ENCODE measurements at regions not wholly inside any gene's neighbourhood (a gene's known extent, or its start where the extent isn't known, plus 50 kb on each side); places are given as distances from the start of the nearest gene placed in this dataset.

DNA sequence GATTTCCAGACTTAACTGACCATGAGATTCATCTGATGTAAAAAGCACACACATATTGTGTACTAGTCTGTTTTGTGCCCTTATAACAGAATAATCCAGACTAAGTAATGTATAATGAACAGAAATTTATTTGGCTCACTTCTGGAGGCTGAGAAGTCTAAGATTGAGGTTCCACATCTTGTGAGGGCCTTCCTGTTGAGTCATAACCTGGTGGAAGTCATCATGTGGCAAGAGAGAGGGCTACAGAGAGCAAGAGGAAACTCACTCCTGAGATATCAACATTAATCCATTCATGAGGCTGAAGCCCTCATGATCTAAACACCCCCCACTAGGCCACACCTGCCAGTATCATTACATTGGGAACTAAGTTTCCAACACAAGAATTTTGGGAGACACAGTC is 977.6 kb downstream of the MCTP2 start:
- in situ Hi-C loops (cut with MboI; ENCODE audit: low pct_unique_long_range_greater_than_20kb, low sequenced_read_pairs, unreplicated experiment) = no loop called here
- TF ChIP-seq, protein P1, sequence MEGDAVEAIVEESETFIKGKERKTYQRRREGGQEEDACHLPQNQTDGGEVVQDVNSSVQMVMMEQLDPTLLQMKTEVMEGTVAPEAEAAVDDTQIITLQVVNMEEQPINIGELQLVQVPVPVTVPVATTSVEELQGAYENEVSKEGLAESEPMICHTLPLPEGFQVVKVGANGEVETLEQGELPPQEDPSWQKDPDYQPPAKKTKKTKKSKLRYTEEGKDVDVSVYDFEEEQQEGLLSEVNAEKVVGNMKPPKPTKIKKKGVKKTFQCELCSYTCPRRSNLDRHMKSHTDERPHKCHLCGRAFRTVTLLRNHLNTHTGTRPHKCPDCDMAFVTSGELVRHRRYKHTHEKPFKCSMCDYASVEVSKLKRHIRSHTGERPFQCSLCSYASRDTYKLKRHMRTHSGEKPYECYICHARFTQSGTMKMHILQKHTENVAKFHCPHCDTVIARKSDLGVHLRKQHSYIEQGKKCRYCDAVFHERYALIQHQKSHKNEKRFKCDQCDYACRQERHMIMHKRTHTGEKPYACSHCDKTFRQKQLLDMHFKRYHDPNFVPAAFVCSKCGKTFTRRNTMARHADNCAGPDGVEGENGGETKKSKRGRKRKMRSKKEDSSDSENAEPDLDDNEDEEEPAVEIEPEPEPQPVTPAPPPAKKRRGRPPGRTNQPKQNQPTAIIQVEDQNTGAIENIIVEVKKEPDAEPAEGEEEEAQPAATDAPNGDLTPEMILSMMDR (IDR thresholded peaks at IDR 0.05; ENCODE audit: extremely low read depth, insufficient read depth, missing control alignments) = no peak
- no peak for DNase-seq (ENCODE audit: low spot score)

DNA sequence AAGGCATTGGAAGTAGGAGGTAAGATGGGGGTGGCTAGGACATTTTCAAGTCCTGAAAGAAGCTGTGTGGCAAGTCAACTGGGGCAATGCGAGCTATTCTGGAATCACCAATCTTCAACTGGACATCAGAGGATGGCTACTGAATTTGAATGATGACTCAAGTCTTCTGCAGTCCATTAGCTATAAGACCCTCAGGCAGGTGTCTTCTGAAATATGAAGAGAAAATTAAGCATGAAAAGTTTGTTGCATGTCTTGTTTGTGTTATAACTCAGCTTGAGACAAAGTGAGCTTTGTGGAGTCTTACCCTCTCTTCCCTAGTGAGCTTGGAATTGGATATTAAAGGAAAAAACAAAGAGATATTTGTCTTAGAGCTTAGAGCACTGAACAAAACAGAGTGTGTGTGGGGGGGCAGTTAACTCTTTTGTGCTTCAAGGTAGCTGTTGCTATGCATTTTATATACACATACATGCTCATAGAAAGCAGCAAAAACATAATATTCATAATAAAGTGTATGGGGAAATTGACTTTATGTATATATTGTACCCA is 979.1 kb downstream of the MCTP2 start:
- no peak for DNase-seq (ENCODE audit: low spot score)
- TF ChIP-seq, protein P1 (IDR thresholded peaks at IDR 0.05; ENCODE audit: extremely low read depth, insufficient read depth, missing control alignments) = no peak
- in situ Hi-C loops (cut with MboI; ENCODE audit: low pct_unique_long_range_greater_than_20kb, low sequenced_read_pairs, unreplicated experiment) = no loop called here

DNA sequence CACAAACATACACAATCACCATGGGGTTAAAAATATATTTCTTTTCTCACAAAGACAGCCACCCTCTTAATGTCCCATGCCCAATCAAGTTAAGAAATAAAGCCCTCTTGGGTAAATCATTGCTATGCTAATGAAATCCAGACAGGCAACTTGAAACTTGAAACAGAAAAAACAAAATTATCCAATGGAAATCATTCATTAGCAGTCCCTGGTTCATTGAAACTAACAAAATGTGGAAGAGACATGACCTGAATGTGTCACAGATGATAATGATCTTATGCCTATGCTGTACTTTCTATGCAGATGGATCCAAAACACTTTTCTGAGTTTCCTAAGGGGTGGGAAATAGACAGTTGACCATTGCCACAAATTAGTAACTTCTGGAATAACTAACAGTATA is 983.7 kb downstream of the MCTP2 start:
- in situ Hi-C loops (cut with MboI; ENCODE audit: low pct_unique_long_range_greater_than_20kb, low sequenced_read_pairs, unreplicated experiment) = no loop called here
- DNase-seq (ENCODE audit: low spot score) = no peak
- TF ChIP-seq, protein P1 (IDR thresholded peaks at IDR 0.05; ENCODE audit: extremely low read depth, insufficient read depth, missing control alignments) = no peak

DNA sequence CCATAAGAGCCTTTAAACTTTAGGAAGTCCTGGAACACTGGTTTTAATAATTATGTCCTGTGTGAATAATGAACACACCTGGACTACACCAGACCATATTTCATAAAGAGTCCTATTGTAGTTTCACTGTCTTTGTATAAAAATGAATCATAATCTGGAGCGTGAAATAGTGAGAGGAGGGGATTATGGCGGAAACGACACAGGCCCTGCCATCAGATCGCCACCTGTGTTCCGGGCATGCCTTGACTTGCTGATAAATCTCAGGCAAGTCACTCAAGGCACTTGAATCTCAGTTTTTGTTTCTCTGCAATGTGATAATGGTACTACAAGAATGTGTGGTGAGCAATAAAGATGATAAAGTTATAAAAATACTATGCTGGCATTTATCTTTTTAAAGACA is 995.5 kb downstream of the MCTP2 start:
- no peak for DNase-seq (ENCODE audit: low spot score)
- TF ChIP-seq, protein P1 (IDR thresholded peaks at IDR 0.05; ENCODE audit: extremely low read depth, insufficient read depth, missing control alignments) = no peak
- in situ Hi-C loops (cut with MboI; ENCODE audit: low pct_unique_long_range_greater_than_20kb, low sequenced_read_pairs, unreplicated experiment) = no loop called here

DNA sequence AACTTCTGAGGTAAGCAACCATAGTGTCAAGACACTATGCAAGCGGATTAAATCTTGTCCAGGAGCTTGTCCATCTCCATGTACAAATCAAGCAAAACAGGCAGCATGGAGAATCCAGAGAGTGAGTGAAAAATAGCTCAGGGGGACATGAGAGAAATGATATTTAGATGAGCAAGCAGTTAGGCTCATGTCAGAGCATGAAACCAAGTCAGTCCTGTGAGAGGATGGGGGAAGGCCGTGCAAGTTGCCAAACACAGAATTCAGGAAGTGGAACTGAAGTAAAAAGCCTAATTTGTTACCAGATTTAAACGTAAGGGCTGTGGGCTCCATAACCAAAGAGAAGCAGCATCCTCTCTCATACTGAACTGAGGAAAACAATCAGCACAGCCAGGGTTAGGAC is 995.9 kb downstream of the MCTP2 start:
- DNase-seq (ENCODE audit: low spot score) = no peak
- in situ Hi-C loops (cut with MboI; ENCODE audit: low pct_unique_long_range_greater_than_20kb, low sequenced_read_pairs, unreplicated experiment) = no loop called here
- TF ChIP-seq, protein P1 (IDR thresholded peaks at IDR 0.05; ENCODE audit: extremely low read depth, insufficient read depth, missing control alignments) = no peak

DNA sequence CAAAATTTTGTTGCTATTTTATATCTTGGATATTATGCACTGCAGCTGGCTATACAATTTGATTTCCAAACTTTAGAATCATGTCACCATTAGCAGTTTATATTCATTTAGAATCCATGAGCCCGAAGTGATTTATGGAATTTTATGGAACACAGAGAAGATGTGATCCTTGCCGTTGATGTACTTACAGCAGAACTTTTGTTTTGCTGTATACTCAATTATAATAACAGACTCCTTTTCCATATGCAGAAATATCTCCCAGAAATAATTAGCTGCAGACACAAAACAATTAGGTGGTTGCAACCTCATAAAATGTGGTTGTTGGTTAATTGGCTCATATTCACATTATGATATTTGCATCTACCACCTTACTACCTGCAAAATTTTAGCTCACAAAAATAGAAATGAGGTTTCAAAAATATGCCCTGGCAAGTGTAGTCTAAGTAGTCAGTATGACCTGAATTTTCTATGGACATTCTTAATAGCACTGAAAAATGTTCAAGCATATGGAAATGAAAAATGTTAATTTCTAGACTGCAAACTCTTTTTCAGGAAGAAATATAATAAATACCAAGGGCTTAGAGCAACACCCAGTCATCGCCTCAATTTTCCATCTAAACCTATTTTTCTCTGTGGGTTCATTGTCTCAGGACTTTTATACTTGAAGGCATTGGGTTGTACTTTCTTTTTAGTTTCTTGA is 997.6 kb downstream of the MCTP2 start:
- TF ChIP-seq, protein P1 (IDR thresholded peaks at IDR 0.05; ENCODE audit: extremely low read depth, insufficient read depth, missing control alignments) = no peak
- in situ Hi-C loops (cut with MboI; ENCODE audit: low pct_unique_long_range_greater_than_20kb, low sequenced_read_pairs, unreplicated experiment) = no loop called here
- DNase-seq (ENCODE audit: low spot score) = no peak
